ENCODE measurements at regions not wholly inside any gene's neighbourhood (a gene's known extent, or its start where the extent isn't known, plus 50 kb on each side); places are given as distances from the start of the nearest gene placed in this dataset.

GRCh38 chr4:1579901-1580691 lies 104.0 kb downstream of the FAM53A start:
- TF ChIP-seq CTCF (IDR thresholded peaks at IDR 0.05; ENCODE audit: insufficient read depth, low read length, poor library complexity, severe bottlenecking), result no peak
- TF ChIP-seq EZH2phosphoT487 (conservative IDR thresholded peaks at IDR 0.05; ENCODE audit: low read length), result no peak
